ENCODE measurements at regions not wholly inside any gene's neighbourhood (a gene's known extent, or its start where the extent isn't known, plus 50 kb on each side); places are given as distances from the start of the nearest gene placed in this dataset.

DNA sequence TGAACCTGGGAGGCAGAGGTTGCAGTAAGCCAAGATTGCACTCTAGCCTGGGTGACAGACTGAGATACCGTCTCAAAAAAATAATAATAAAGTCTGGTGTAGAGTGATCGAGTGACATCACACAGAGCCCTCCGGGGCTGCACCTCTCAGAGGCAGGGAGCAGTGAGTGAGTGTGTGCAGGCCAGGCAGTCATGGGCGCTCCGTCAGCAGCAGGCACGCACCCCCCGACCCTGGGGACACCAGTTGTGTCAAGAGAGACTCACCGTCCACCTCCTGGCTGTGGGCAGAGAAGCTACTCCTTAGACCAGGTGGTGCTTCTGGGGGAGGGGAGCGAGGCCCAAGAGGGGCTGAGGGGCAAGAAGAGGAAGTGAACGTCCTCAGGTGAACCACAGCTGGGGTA is 91.8 kb downstream of the SIK1 start:
- no peak for TF ChIP-seq POLR2A (IDR thresholded peaks at IDR 0.05; ENCODE audit: low read length)
- no peak for TF ChIP-seq GATA1 (IDR thresholded peaks at IDR 0.05; ENCODE audit: low read depth, low read length)
